H9 (cell line): ENCODE measurements at regions not wholly inside any gene's neighbourhood (a gene's known extent, or its start where the extent isn't known, plus 50 kb on each side); places are given as distances from the start of the nearest gene placed in this dataset.

Source experiments
- DNase-seq: peaks from one replicate; pipeline ENCODE4 v3.0.0-alpha.2; 2017
- H2AFZ ChIP-seq: one replicate; pipeline ENCODE4 v1.6.1; 2013; ENCODE audit warnings: mild to moderate bottlenecking, low read length, control low read depth, moderate library complexity
- H2AK5ac ChIP-seq: 2 replicates; pipeline ENCODE4 v1.6.1; 2013; ENCODE audit warnings: low read length, control low read depth, mixed read lengths; ENCODE audit not compliant: insufficient read length
- H2BK120ac ChIP-seq: one replicate; pipeline ENCODE4 v1.6.1; 2013; ENCODE audit warnings: low read depth, mild to moderate bottlenecking, low read length, control low read depth, inconsistent platforms; ENCODE audit not compliant: poor library complexity, severe bottlenecking
- H2BK12ac ChIP-seq: 2 replicates; pipeline ENCODE4 v1.6.1; 2013; ENCODE audit warnings: low read length, control low read depth, mixed read lengths, low read depth; ENCODE audit not compliant: insufficient read length
- H2BK15ac ChIP-seq: 2 replicates; pipeline ENCODE4 v1.6.1; 2013; ENCODE audit warnings: low read depth, low read length, control low read depth
- H2BK20ac ChIP-seq: one replicate; pipeline ENCODE4 v1.6.1; 2013; ENCODE audit warnings: low read depth, mild to moderate bottlenecking, low read length, control low read depth, inconsistent platforms; ENCODE audit not compliant: poor library complexity, severe bottlenecking
- H2BK5ac ChIP-seq: 2 replicates; pipeline ENCODE4 v1.6.1; 2013; ENCODE audit warnings: low read length, control low read depth, mixed read lengths; ENCODE audit not compliant: insufficient read length
- H3K14ac ChIP-seq: 2 replicates; pipeline ENCODE4 v1.6.1; 2013; ENCODE audit warnings: low read length, control low read depth; ENCODE audit not compliant: insufficient read depth
- H3K18ac ChIP-seq: 2 replicates; pipeline ENCODE4 v1.6.1; 2013; ENCODE audit warnings: low read depth, mild to moderate bottlenecking, mixed read lengths, low read length, control low read depth; ENCODE audit not compliant: insufficient read length
- H3K23ac ChIP-seq: 2 replicates; pipeline ENCODE4 v1.6.1; 2013; ENCODE audit warnings: low read length, control low read depth, mixed read lengths, low read depth; ENCODE audit not compliant: insufficient read length
- H3K23me2 ChIP-seq: 2 replicates; pipeline ENCODE4 v1.6.1; 2013; ENCODE audit warnings: low read depth, mild to moderate bottlenecking, mixed read lengths, low read length, control low read depth; ENCODE audit not compliant: insufficient read length, poor library complexity, severe bottlenecking
- H3K27ac ChIP-seq: 2 replicates; pipeline ENCODE4 v1.5.1; 2013; ENCODE audit warnings: low read length, control low read depth, mixed read lengths, low read depth; ENCODE audit not compliant: insufficient read length
- H3K27me3 ChIP-seq: 2 replicates; pipeline ENCODE4 v1.6.1; 2013; ENCODE audit warnings: low read length, control low read depth, inconsistent platforms; ENCODE audit not compliant: insufficient read depth
- H3K4ac ChIP-seq: 2 replicates; pipeline ENCODE4 v1.6.1; 2013; ENCODE audit warnings: low read depth, mild to moderate bottlenecking, control low read depth, inconsistent platforms, low read length, moderate library complexity
- H3K4me1 ChIP-seq: 2 replicates; pipeline ENCODE4 v1.6.1; 2013; ENCODE audit warnings: low read length, control low read depth, inconsistent platforms; ENCODE audit not compliant: insufficient read depth
- H3K4me2 ChIP-seq: 2 replicates; pipeline ENCODE4 v1.6.1; 2013; ENCODE audit warnings: low read length, control low read depth, mixed read lengths; ENCODE audit not compliant: insufficient read length, insufficient read depth
- H3K56ac ChIP-seq: 2 replicates; pipeline ENCODE4 v1.6.1; 2013; ENCODE audit warnings: low read depth, mild to moderate bottlenecking, mixed read lengths, low read length, control low read depth; ENCODE audit not compliant: insufficient read length
- H3K79me1 ChIP-seq: 2 replicates; pipeline ENCODE4 v1.6.1; 2013; ENCODE audit warnings: low read depth, mild to moderate bottlenecking, moderate library complexity, low read length, control low read depth, inconsistent platforms; ENCODE audit not compliant: insufficient read depth, poor library complexity, severe bottlenecking
- H3K79me2 ChIP-seq: 2 replicates; pipeline ENCODE4 v1.6.1; 2013; ENCODE audit warnings: low read length, control low read depth, inconsistent platforms; ENCODE audit not compliant: insufficient read depth
- H3K9ac ChIP-seq: 2 replicates; pipeline ENCODE4 v1.6.1; 2013; ENCODE audit warnings: low read length, control low read depth, mixed read lengths; ENCODE audit not compliant: insufficient read length; ENCODE audit errors: extremely low read depth
- H3K9me3 ChIP-seq: one replicate; pipeline ENCODE4 v1.6.1; 2013; ENCODE audit warnings: low read depth, low read length, inconsistent platforms; ENCODE audit not compliant: control insufficient read depth
- H3T11ph ChIP-seq: one replicate; pipeline ENCODE4 v1.6.1; 2013; ENCODE audit warnings: mild to moderate bottlenecking, low read length, control low read depth, inconsistent platforms
- H4K20me1 ChIP-seq: one replicate; pipeline ENCODE4 v1.6.1; 2013; ENCODE audit not compliant: control insufficient read depth, insufficient read length, insufficient read depth
- H4K5ac ChIP-seq: 2 replicates; pipeline ENCODE4 v1.6.1; 2013; ENCODE audit warnings: low read depth, mild to moderate bottlenecking, mixed read lengths, low read length, control low read depth; ENCODE audit not compliant: insufficient read length
- H4K8ac ChIP-seq: replicated peaks from 2 replicates; pipeline ENCODE4 v1.6.1; 2013; ENCODE audit warnings: low read length, control low read depth, mixed read lengths, low read depth; ENCODE audit not compliant: insufficient read length
- H4K91ac ChIP-seq: 2 replicates; pipeline ENCODE4 v1.6.1; 2013; ENCODE audit warnings: low read depth, mild to moderate bottlenecking, moderate library complexity, mixed read lengths, low read length, control low read depth; ENCODE audit not compliant: insufficient read length
- H3K27ac Mint-ChIP-seq, 3 experiments: 2 replicates in 2 of 3; 3 replicates in 1 of 3; pipeline ENCODE4 v1.8.0; 2020 to 2021; ENCODE audit warnings: mixed read lengths in 3 of 3, mild to moderate bottlenecking in 1 of 3, moderate library complexity in 1 of 3
- H3K27me3 Mint-ChIP-seq: 2 replicates; pipeline ENCODE4 v1.8.0; 2021; ENCODE audit warnings: low read depth, mild to moderate bottlenecking, moderate library complexity, mixed read lengths
- H3K36me3 Mint-ChIP-seq, 3 experiments: 2 replicates in 2 of 3; 3 replicates in 1 of 3; pipeline ENCODE4 v1.8.0; 2020 to 2021; ENCODE audit warnings: low read depth in 3 of 3, mixed read lengths in 3 of 3; ENCODE audit not compliant: insufficient read depth in 1 of 3
- H3K4me1 Mint-ChIP-seq, 2 experiments: 2 replicates each; pipeline ENCODE4 v1.8.0; 2020; ENCODE audit warnings: mixed read lengths in 2 of 2
- H3K4me3 Mint-ChIP-seq, 2 experiments: 2 replicates in 1 of 2; 3 replicates in 1 of 2; pipeline ENCODE4 v1.8.0; 2020 to 2021; ENCODE audit warnings: mild to moderate bottlenecking in 2 of 2, mixed read lengths in 2 of 2, moderate library complexity in 1 of 2
- H3K9me3 Mint-ChIP-seq, 2 experiments: 2 replicates in 1 of 2; 3 replicates in 1 of 2; pipeline ENCODE4 v1.8.0; 2020; ENCODE audit warnings: mild to moderate bottlenecking in 2 of 2, mixed read lengths in 2 of 2, moderate library complexity in 1 of 2
- CTCF ChIP-seq: fragments of 200-600 bp; sonication (generic); conservative IDR thresholded peaks from 3 replicates; pipeline ENCODE4 v1.8.0; 2021; ENCODE audit warnings: antibody characterized with exemption, mild to moderate bottlenecking
- WGBS: extraction: QIAGEN DNeasy Blood & Tissue Kit; methylation state at CpG from one replicate; pipeline ENCODE4 v1.1.7; 2013; ENCODE audit warnings: missing lambda C conversion rate, low lambda C conversion rate, mixed read lengths; ENCODE audit not compliant: insufficient read length; ENCODE audit errors: extremely low coverage; 5-methylcytosine and 5-hydroxymethylcytosine counted together

- H3K56ac ChIP-seq, result no peak overlapping the region
- H3K9ac ChIP-seq, result no peak overlapping the region
- H3K4ac ChIP-seq, result no peak overlapping the region
- no peak overlapping the region for H4K8ac ChIP-seq
- no peaks in the 10 kb centered on the region for H3K23me2 ChIP-seq
- no peaks in the 10 kb centered on the region; the same call in 1 of the 2 replicates for H3K27me3 Mint-ChIP-seq
- H3K79me2 ChIP-seq, result no peaks in the 10 kb centered on the region
- no peak overlapping the region for H4K91ac ChIP-seq
- no peak overlapping the region for H2BK120ac ChIP-seq
- H3K4me1 Mint-ChIP-seq, result no peaks in the 10 kb centered on the region
- WGBS, result no CpG with 5 or more reads among the region's 2 CpGs
- no peak overlapping the region for H2AFZ ChIP-seq
- H3K9me3 Mint-ChIP-seq, result no peaks in the 10 kb centered on the region
- H3K23ac ChIP-seq, result no peak overlapping the region
- H2BK20ac ChIP-seq, result no peak overlapping the region
- H3K27ac ChIP-seq, result no peak overlapping the region
- no peak overlapping the region for H3K27ac Mint-ChIP-seq
- H3K18ac ChIP-seq, result no peak overlapping the region
- H2AK5ac ChIP-seq, result no peak overlapping the region
- DNase-seq, result no peak
- no peak for TF ChIP-seq CTCF
- no peak overlapping the region for H3T11ph ChIP-seq
- no peak overlapping the region for H2BK15ac ChIP-seq
- no peaks in the 10 kb centered on the region for H3K4me1 ChIP-seq
- no peak overlapping the region for H3K4me3 Mint-ChIP-seq
- H4K5ac ChIP-seq, result no peak overlapping the region
- H3K9me3 ChIP-seq, result no peaks in the 10 kb centered on the region
- no peaks in the 10 kb centered on the region for H3K27me3 ChIP-seq
- no peak overlapping the region for H3K4me2 ChIP-seq
- H3K36me3 Mint-ChIP-seq, result no peaks in the 10 kb centered on the region
- no peak overlapping the region for H2BK12ac ChIP-seq
- H2BK5ac ChIP-seq, result no peak overlapping the region
- H3K14ac ChIP-seq, result no peak overlapping the region
- no peaks in the 10 kb centered on the region for H4K20me1 ChIP-seq
- no peaks in the 10 kb centered on the region for H3K79me1 ChIP-seq
Observed at GRCh38 chr7:91636728-91637127, 243.8 kb downstream of the MTERF1 start.
